HCT116 (cell line): ENCODE measurements at regions not wholly inside any gene's neighbourhood (a gene's known extent, or its start where the extent isn't known, plus 50 kb on each side); places are given as distances from the start of the nearest gene placed in this dataset.
A peak's percentile ranks its signal among the peaks of the same experiment; 100 is the strongest.

ENCODE experiments used
- ATAC-seq: fragments of 200-7000 bp; cut with Tn5 transposase; 2 replicates; pipeline ENCODE4 v1.9.1; 2020; ENCODE audit warnings: mild to moderate bottlenecking, moderate library complexity
- BruUV-seq: library from RNA; stranded (reverse); fragments of 400-500 nt; replicated peaks from 2 replicates; lab custom pipeline; 2021; lab: Mats Ljungman, UMichigan
- CTCF ChIA-PET: fragments of 300-600 bp; sonication (Branson Sonifier 250); formaldehyde crosslinking; loops from one replicate; lab custom pipeline; 2021; ENCODE audit warnings: antibody characterized with exemption; lab: Charles Lee
- POLR2A ChIA-PET: fragments of 300-600, 350-600 bp; sonication (Branson Sonifier 250); formaldehyde crosslinking; loops from one replicate; lab custom pipeline; 2021; ENCODE audit warnings: antibody characterized with exemption; lab: Charles Lee
- RAD21 ChIA-PET, 2 experiments: fragments of 300-600 bp; sonication (Branson Sonifier 250); formaldehyde crosslinking; loops; one replicate each; lab custom pipeline; 2023; ENCODE audit warnings: low total read pairs in 2 of 2; ENCODE audit not compliant: uncharacterized antibody in 2 of 2, unreplicated experiment in 2 of 2, low non-redundant PET in 1 of 2; lab: Charles Lee
- DNase-seq: peaks from one replicate; pipeline ENCODE4 v3.0.0-alpha.2; 2010; ENCODE audit warnings: low read depth, low spot score
- H2AFZ ChIP-seq: fragments of 200-600 bp; shearing (Covaris generic), sonication (generic); 2 replicates; pipeline ENCODE4 v1.6.1; 2017; ENCODE audit warnings: low read depth, mixed run types, mixed read lengths, antibody characterized with exemption, low read length; ENCODE audit not compliant: poor library complexity, severe bottlenecking
- H3K27ac ChIP-seq: 2 replicates; pipeline ENCODE4 v1.5.1; 2012; ENCODE audit warnings: low read depth, low read length
- H3K27me3 ChIP-seq: fragments of 200-600 bp; sonication (generic); 2 replicates; pipeline ENCODE4 v1.6.1; 2016; ENCODE audit warnings: mixed run types, low read length, mixed read lengths; ENCODE audit not compliant: insufficient read depth
- H3K36me3 ChIP-seq, 2 experiments: fragments of 200-500 bp in 1 of 2; fragments of 200-600 bp in 1 of 2; sonication (Bioruptor generic) in 1 of 2; sonication (generic) in 1 of 2; 2 replicates each; pipeline versions ENCODE4 v1.5.1 to v1.6.1; 2014 to 2016; ENCODE audit warnings: low read length in 2 of 2, inconsistent platforms in 1 of 2, mixed read lengths in 1 of 2, mixed run types in 1 of 2; ENCODE audit not compliant: insufficient read depth in 2 of 2, control insufficient read depth in 1 of 2
- H3K4me1 ChIP-seq, 2 experiments: fragments of 200-600 bp in 1 of 2; sonication (generic) in 1 of 2; 2 replicates each; pipeline versions ENCODE4 v1.5.1 to v1.6.1; 2012 to 2017; ENCODE audit warnings: low read length in 2 of 2, inconsistent platforms in 1 of 2, mild to moderate bottlenecking in 1 of 2, mixed read lengths in 1 of 2, mixed run types in 1 of 2, moderate library complexity in 1 of 2; ENCODE audit not compliant: insufficient read depth in 2 of 2, control insufficient read depth in 1 of 2
- H3K4me2 ChIP-seq: fragments of 200-600 bp; sonication (generic); 2 replicates; pipeline ENCODE4 v1.6.1; 2017; ENCODE audit warnings: mixed run types, low read length, mixed read lengths
- H3K4me3 ChIP-seq, 2 experiments: fragments of 200-600 bp in 1 of 2; sonication (generic) in 1 of 2; replicated peaks in 1 of 2; 2 replicates each; pipeline ENCODE4 v1.5.1; 2011 to 2016; ENCODE audit warnings: low read length in 2 of 2, control low read depth in 1 of 2, low read depth in 1 of 2, mild to moderate bottlenecking in 1 of 2, mixed read lengths in 1 of 2, mixed run types in 1 of 2
- H3K79me2 ChIP-seq: fragments of 200-600 bp; sonication (generic); 2 replicates; pipeline ENCODE4 v1.6.1; 2017; ENCODE audit warnings: mild to moderate bottlenecking, mixed run types, low read length, moderate library complexity, mixed read lengths; ENCODE audit not compliant: insufficient read depth
- H3K9ac ChIP-seq: fragments of 200-600 bp; sonication (generic); 2 replicates; pipeline ENCODE4 v1.6.1; 2016; ENCODE audit warnings: low read length, mixed read lengths
- H3K9me2 ChIP-seq: fragments of 200-600 bp; sonication (generic), shearing (Covaris generic); 2 replicates; pipeline ENCODE4 v1.6.1; 2017; ENCODE audit warnings: mixed run types, mild to moderate bottlenecking, moderate library complexity; ENCODE audit not compliant: insufficient read depth
- H3K9me3 ChIP-seq, 2 experiments: fragments of 200-500 bp in 1 of 2; fragments of 200-600 bp in 1 of 2; sonication (Bioruptor generic) in 1 of 2; sonication (generic) in 1 of 2; 2 replicates each; pipeline ENCODE4 v1.6.1; 2014 to 2017; ENCODE audit warnings: low read length in 2 of 2, mixed read lengths in 2 of 2, inconsistent platforms in 1 of 2, low read depth in 1 of 2, mild to moderate bottlenecking in 1 of 2, mixed run types in 1 of 2, moderate library complexity in 1 of 2; ENCODE audit not compliant: control insufficient read depth in 1 of 2, insufficient read depth in 1 of 2
- H4K20me1 ChIP-seq: fragments of 200-600 bp; sonication (generic), shearing (Covaris generic); 2 replicates; pipeline ENCODE4 v1.6.1; 2017; ENCODE audit warnings: mixed run types, mild to moderate bottlenecking, moderate library complexity; ENCODE audit not compliant: insufficient read depth
- EGR1 ChIP-seq: IDR thresholded peaks from 2 replicates; pipeline ENCODE4 v1.6.1; 2012; ENCODE audit warnings: low read depth
- ELF1 ChIP-seq: IDR thresholded peaks from 2 replicates; pipeline ENCODE4 v1.6.1; 2012; ENCODE audit warnings: low read depth, borderline replicate concordance
- EZH2 ChIP-seq: fragments of 200-600 bp; sonication (generic); IDR thresholded peaks from 2 replicates; pipeline ENCODE4 v1.6.1; 2017; ENCODE audit warnings: antibody characterized with exemption, mixed run types
- SRF ChIP-seq: IDR thresholded peaks from 2 replicates; pipeline ENCODE4 v1.6.1; 2012; ENCODE audit warnings: low read depth
- intact Hi-C: fragments of 100-400 bp; cut with micrococcal nuclease; formaldehyde crosslinking; loops from 2 replicates; pipeline ENCODE4 v1.10.0; 2022
- TF ChIP-seq, protein P1 (sequence below), 3 experiments: fragments of 200-600 bp in 1 of 3; sonication (generic) in 1 of 3; IDR thresholded peaks in 2 of 3; conservative IDR thresholded peaks in 1 of 3; 2 replicates each; pipeline ENCODE4 v1.5.1; 2012 to 2017; ENCODE audit warnings: low read depth in 2 of 3, low read length in 2 of 3, antibody characterized with exemption in 1 of 3, borderline replicate concordance in 1 of 3, control low read depth in 1 of 3, mild to moderate bottlenecking in 1 of 3, mixed read lengths in 1 of 3, mixed run types in 1 of 3, moderate library complexity in 1 of 3; ENCODE audit not compliant: insufficient read depth in 1 of 3

- POLR2A ChIA-PET, result no interaction called here
- H3K9me2 ChIP-seq, result no peaks in the 10 kb centered on the region
- no peaks in the 10 kb centered on the region for H3K36me3 ChIP-seq
- no peak overlapping the region for H3K27ac ChIP-seq
- CTCF ChIA-PET, result interaction anchor here (0.9 kb wide), 1 partner anchor 152 kb away, joined by 3 read pairs; no protein-coding TSS in a partner anchor
- 0 out of 2 replicates have a peak overlapping the region, but pooled peaks have one; percentile 12 for H3K9ac ChIP-seq
- H2AFZ ChIP-seq, result no peak overlapping the region
- no peaks in the 10 kb centered on the region for H3K9me3 ChIP-seq
- TF ChIP-seq ELF1, result no peak
- TF ChIP-seq, protein P1, sequence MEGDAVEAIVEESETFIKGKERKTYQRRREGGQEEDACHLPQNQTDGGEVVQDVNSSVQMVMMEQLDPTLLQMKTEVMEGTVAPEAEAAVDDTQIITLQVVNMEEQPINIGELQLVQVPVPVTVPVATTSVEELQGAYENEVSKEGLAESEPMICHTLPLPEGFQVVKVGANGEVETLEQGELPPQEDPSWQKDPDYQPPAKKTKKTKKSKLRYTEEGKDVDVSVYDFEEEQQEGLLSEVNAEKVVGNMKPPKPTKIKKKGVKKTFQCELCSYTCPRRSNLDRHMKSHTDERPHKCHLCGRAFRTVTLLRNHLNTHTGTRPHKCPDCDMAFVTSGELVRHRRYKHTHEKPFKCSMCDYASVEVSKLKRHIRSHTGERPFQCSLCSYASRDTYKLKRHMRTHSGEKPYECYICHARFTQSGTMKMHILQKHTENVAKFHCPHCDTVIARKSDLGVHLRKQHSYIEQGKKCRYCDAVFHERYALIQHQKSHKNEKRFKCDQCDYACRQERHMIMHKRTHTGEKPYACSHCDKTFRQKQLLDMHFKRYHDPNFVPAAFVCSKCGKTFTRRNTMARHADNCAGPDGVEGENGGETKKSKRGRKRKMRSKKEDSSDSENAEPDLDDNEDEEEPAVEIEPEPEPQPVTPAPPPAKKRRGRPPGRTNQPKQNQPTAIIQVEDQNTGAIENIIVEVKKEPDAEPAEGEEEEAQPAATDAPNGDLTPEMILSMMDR (IDR thresholded peaks at IDR 0.05 in 2 of 3, conservative IDR thresholded peaks at IDR 0.05 in 1 of 3; ENCODE audit: borderline replicate concordance in 1 of 3, insufficient read depth in 1 of 3, low read depth in 2 of 3, low read length in 2 of 3), result peak in 2 of 3 experiments; percentile 14 to 15; a peak in 1 of 6 replicates
- no peak for TF ChIP-seq SRF
- ATAC-seq (peak; percentile 92), DNase-seq (no peak)
- H3K4me1 ChIP-seq, result peaks cover 0 to 14% of the 10 kb centered on the region in 2 experiments; a peak in 1 of 4 replicates
- no peaks in the 10 kb centered on the region for H3K79me2 ChIP-seq
- no peaks in the 10 kb centered on the region for H4K20me1 ChIP-seq
- H3K27me3 ChIP-seq, result no peaks in the 10 kb centered on the region
- BruUV-seq, result no TSS peak
- RAD21 ChIA-PET, result no interaction called here
- peak overlapping the region; percentile 35 to 49 for H3K4me3 ChIP-seq
- intact Hi-C loops, result no loop called here
- H3K4me2 ChIP-seq, result peak overlapping the region; percentile 74
Observed at GRCh38 chr5:73298772-73299630, 126.0 kb downstream of the TMEM174 start.

DNA sequence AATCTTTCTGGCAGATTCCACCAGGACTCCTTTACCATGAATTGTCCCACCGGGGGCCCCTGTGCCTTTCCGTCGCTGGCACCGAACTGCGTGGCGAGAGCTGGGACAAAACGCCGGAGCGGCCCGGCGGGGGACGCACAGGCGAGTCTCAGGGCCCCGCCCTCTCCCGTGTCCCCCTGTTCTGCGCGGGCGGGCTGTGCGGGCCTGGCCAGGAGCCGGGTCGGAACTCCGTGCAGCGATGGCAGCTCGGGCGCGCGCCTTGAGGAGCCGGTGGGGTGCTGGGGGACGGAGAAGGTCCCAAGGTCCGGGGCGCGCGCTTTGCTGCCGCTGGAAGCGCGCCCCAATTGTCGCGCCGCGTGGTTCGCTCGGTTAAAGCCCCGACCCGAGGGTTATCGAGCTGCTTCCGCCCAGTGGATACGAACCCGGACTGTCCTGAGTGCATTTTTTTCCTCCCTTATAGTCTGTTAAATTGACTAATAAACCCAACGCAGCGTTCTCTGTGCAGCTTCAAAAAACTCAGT lies 125.3 kb downstream of the TMEM174 start:
- Histone ChIP-seq H3K9me2 (no peaks in the 10 kb centered on the region), H3K36me3 (no peaks in the 10 kb centered on the region), H3K9me3 (no peaks in the 10 kb centered on the region), H3K4me1 (peaks cover 0 to 14% of the 10 kb centered on the region in 2 experiments; a peak in 1 of 4 replicates), H4K20me1 (no peaks in the 10 kb centered on the region), H3K9ac (no peak overlapping the region), H3K27me3 (no peaks in the 10 kb centered on the region), H3K27ac (no peak overlapping the region), H3K4me3 (no peak overlapping the region), H3K4me2 (peak overlapping the region; percentile 74), H2AFZ (no peak overlapping the region)
- POLR2A ChIA-PET, result no interaction called here
- intact Hi-C loops, result no loop called here
- no TSS peak for BruUV-seq
- CTCF ChIA-PET, result no interaction called here
- DNase-seq, result no peak
- TF ChIP-seq, protein P1 (IDR thresholded peaks at IDR 0.05 in 2 of 3, conservative IDR thresholded peaks at IDR 0.05 in 1 of 3; ENCODE audit: borderline replicate concordance in 1 of 3, insufficient read depth in 1 of 3, low read depth in 2 of 3, low read length in 2 of 3), result no peak
- no peak for TF ChIP-seq EGR1
- TF ChIP-seq SRF, result no peak
- TF ChIP-seq EZH2, result no peak
- TF ChIP-seq, all 23 proteins: peak for 0
- ATAC-seq, result no peak
- no peaks in the 10 kb centered on the region for H3K79me2 ChIP-seq
- RAD21 ChIA-PET, result no interaction called here
